Kidney epithelial cell (primary cell): ENCODE measurements at regions not wholly inside any gene's neighbourhood (a gene's known extent, or its start where the extent isn't known, plus 50 kb on each side); places are given as distances from the start of the nearest gene placed in this dataset.
"Not testable (repeated sequence)": the region's sequence is repeated elsewhere in the genome, so short reads cannot be mapped to it uniquely, and the experiment has no call there.

Source experiments
- DNase-seq: peaks from one replicate; pipeline ENCODE4 v3.0.0-alpha.2; 2010; ENCODE audit warnings: low read depth
- H3K27me3 ChIP-seq: 2 replicates; pipeline ENCODE4 v1.6.0; 2011; ENCODE audit warnings: low read length; ENCODE audit not compliant: control insufficient read depth, insufficient read depth
- H3K36me3 ChIP-seq: 2 replicates; pipeline ENCODE4 v1.5.1; 2011; ENCODE audit warnings: low read length; ENCODE audit not compliant: control insufficient read depth, insufficient read depth
- H3K4me3 ChIP-seq: 2 replicates; pipeline ENCODE4 v1.5.1; 2011; ENCODE audit warnings: low read depth, mild to moderate bottlenecking, control low read depth, low read length

DNA sequence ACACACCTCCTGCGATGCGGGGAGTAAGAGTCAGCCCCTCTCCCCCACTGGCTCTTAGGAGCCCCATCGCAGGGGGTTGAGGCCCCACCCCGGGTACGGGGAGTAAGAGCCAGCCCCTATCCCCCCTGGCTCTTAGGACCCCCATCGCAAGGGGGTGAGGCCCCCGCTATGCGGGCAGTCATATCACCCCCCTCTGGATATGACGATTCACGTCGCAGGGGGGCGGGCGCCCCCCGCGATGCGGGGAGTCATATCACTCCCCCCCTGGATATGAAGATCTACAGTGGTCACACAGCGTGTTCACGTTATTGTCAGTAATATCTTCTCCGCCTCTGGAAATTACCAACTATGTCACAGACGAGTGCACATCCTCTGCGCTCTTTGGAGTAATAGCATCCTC lies 61.1 kb downstream of the DEFB131A start:
- H3K36me3 ChIP-seq, H3K27me3 ChIP-seq, DNase-seq, H3K4me3 ChIP-seq: not testable (repeated sequence)

- H3K4me3 ChIP-seq, H3K27me3 ChIP-seq, DNase-seq, H3K36me3 ChIP-seq: not testable (repeated sequence)
These were observed 62.5 kb downstream of the DEFB131A start for GRCh38 chr4:9506672-9507071.

DNA sequence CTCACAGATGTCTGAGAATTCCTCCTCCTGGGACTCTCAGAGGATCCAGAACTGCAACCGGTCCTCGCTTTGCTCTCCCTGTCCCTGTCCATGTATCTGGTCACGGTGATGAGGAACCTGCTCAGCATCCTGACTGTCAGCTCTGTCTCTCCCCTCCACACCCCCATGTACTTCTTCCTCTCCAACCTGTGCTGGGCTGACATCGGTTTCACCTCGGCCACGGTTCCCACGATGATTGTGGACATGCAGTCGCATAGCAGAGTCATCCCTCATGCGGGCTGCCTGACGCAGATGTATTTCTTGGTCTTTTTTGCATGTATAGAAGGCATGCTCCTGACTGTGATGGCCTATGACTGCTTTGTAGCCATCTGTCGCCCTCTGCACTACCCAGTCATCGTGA lies 68.7 kb downstream of the DEFB131A start:
- not testable (repeated sequence) for H3K36me3 ChIP-seq, H3K27me3 ChIP-seq, H3K4me3 ChIP-seq, DNase-seq

DNA sequence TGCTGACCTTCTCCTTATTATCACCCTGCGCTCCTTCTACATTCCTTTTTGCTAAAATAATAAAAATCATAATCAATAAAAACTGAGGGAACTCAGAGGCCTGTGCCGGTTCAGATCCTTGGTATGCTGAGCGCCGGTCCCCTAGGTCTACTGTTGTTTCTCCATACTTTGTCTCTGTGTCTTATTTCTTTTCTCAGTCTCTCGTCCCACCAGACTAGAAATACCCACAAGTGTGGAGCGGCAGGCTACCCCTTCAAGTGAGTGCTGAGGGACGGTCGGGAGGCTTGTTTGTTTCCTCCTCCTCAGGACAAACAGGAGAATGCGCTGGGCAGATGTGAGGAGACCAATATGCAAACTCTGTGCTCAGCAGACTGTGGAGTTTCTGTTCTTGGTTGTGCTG lies 75.4 kb downstream of the DEFB131A start:
- H3K4me3 ChIP-seq, H3K36me3 ChIP-seq, DNase-seq, H3K27me3 ChIP-seq: not testable (repeated sequence)

DNA sequence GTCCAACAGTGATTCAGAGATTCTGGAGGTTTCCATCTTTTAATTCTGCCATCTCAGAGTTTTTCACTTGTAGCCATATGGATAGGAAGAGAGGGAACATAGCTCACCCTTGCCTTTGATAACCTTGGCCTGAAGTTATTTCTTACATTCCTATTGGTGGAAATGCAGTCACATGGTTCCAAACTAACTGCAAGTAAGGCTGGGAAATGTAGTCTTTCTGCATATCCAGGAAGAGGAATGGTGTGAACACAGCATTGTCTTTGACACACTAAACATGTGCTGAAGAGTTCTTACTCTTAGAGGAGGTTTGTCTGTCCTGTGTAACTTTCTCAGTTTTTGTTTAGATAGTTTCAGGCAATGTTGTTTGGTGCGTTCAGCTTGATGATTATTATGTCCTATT lies 78.7 kb downstream of the DEFB131A start:
- DNase-seq, H3K4me3 ChIP-seq, H3K27me3 ChIP-seq, H3K36me3 ChIP-seq: not testable (repeated sequence)

GRCh38 chr4:9524406-9524805 lies 80.2 kb downstream of the DEFB131A start:
- not testable (repeated sequence) for H3K27me3 ChIP-seq, DNase-seq, H3K36me3 ChIP-seq, H3K4me3 ChIP-seq

DNA sequence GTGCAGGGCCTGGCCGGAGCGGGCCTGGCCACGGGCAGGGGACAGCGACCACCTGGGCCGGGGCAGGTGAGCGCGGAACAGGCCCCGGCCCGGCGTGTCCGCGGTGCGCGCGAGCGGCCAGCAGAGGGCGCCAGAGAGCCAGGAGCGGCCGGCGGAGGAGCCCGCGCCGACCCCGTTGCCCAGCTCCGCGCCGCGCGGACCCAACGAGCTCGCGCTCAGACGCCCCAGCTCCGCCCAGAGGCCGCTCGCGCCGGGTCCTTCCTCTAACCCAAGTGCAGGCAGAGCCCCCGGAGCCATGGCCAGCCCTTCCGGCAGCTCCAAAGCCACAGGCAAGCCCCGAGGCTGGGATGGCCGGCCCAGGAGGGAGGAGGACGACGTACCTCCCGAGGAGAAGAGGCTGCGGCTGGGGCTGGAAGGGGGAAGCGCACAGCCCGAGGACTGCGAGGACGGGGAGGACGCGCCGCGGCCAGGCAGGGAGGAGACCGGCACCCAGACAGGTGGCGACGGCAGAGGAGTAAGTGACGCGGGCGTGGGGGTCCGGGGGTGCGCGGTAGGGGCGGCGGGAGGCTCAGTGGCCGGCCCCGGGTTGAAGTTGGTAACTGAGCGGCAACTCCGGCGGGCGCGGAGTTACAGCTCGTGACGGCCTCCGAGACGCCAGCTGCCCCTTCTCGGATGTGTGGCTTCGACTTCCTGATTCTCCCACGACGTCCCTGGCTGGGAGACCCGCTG lies 88.1 kb downstream of the DEFB131A start:
- H3K27me3 ChIP-seq, DNase-seq, H3K36me3 ChIP-seq: not testable (repeated sequence)
- peak overlapping the region; percentile 52 for H3K4me3 ChIP-seq

GRCh38 chr4:9532863-9533192 lies 88.6 kb downstream of the DEFB131A start:
- not testable (repeated sequence) for DNase-seq, H3K27me3 ChIP-seq
- peak overlapping the region; percentile 52 for H3K4me3 ChIP-seq

GRCh38 chr4:9537101-9537500 lies 92.9 kb downstream of the DEFB131A start:
- H3K4me3 ChIP-seq, DNase-seq, H3K36me3 ChIP-seq, H3K27me3 ChIP-seq: not testable (repeated sequence)

More at GRCh38 chr4:9532863-9533192, 88.6 kb downstream of the DEFB131A start:
- H3K36me3 ChIP-seq, result not testable (repeated sequence)

- H3K4me3 ChIP-seq, H3K27me3 ChIP-seq, DNase-seq, H3K36me3 ChIP-seq: not testable (repeated sequence)
These were observed 95.8 kb downstream of the DEFB131A start for GRCh38 chr4:9539939-9540520.

GRCh38 chr4:9541388-9541915 lies 97.2 kb downstream of the DEFB131A start:
- H3K4me3 ChIP-seq, DNase-seq, H3K36me3 ChIP-seq, H3K27me3 ChIP-seq: not testable (repeated sequence)

DNA sequence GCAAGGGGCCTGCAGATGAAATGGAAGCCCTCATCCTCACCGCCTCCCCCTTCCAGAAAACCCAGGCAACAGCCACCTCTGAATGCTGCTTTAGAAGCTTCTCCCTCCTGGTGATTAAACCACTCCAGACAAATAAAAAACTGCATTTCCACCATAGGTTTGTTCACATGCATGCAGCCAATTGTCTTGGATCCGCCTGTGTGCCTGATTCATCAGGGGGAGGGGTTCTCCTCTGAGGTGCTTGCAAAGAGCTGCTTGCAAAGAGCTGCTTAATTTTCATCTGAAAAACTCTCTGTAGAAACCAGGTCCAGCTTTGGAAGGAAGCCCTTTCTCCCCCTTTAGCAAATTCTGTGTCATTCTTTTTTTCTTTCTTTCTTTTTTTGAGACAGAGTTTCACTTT lies 100.6 kb downstream of the DEFB131A start:
- not testable (repeated sequence) for DNase-seq, H3K36me3 ChIP-seq, H3K4me3 ChIP-seq, H3K27me3 ChIP-seq

- H3K27me3 ChIP-seq, H3K36me3 ChIP-seq, H3K4me3 ChIP-seq, DNase-seq: not testable (repeated sequence)
These were observed 103.3 kb downstream of the DEFB131A start for GRCh38 chr4:9547470-9547869.

- H3K4me3 ChIP-seq, H3K36me3 ChIP-seq, H3K27me3 ChIP-seq, DNase-seq: not testable (repeated sequence)
These were observed 111.9 kb downstream of the DEFB131A start for GRCh38 chr4:9556076-9556475.

- H3K27me3 ChIP-seq, H3K36me3 ChIP-seq, H3K4me3 ChIP-seq, DNase-seq: not testable (repeated sequence)
These were observed 133.7 kb downstream of the DEFB131A start for GRCh38 chr4:9577869-9578268.
